NCI-H2107 treated with DMSO at 0.1 percent for 48 hours (cell line): ENCODE measurements at regions not wholly inside any gene's neighbourhood (a gene's known extent, or its start where the extent isn't known, plus 50 kb on each side); places are given as distances from the start of the nearest gene placed in this dataset.
"Not testable (repeated sequence)": the region's sequence is repeated elsewhere in the genome, so short reads cannot be mapped to it uniquely, and the experiment has no call there.

Source experiments
- DNase-seq: peaks from one replicate; lab custom pipeline; 2025; ENCODE audit not compliant: unreplicated experiment; lab: John Stamatoyannopoulos, UW

GRCh38 chr17:15802917-15803316 lies 70.8 kb downstream of the TBC1D26 start:
- not testable (repeated sequence) for DNase-seq

- not testable (repeated sequence) for DNase-seq
Observed at GRCh38 chr17:15806825-15807224, 74.7 kb downstream of the TBC1D26 start.

- not testable (repeated sequence) for DNase-seq
Observed at GRCh38 chr17:15813388-15813787, 81.3 kb downstream of the TBC1D26 start.

- not testable (repeated sequence) for DNase-seq
Observed at GRCh38 chr17:15814003-15814402, 81.9 kb downstream of the TBC1D26 start.

GRCh38 chr17:15817861-15818260 lies 85.8 kb downstream of the TBC1D26 start:
- DNase-seq: not testable (repeated sequence)

GRCh38 chr17:15822280-15822679 lies 90.2 kb downstream of the TBC1D26 start:
- not testable (repeated sequence) for DNase-seq

GRCh38 chr17:15828727-15829314 lies 96.7 kb downstream of the TBC1D26 start:
- peak; percentile 54 for DNase-seq

GRCh38 chr17:15830221-15830620 lies 98.1 kb downstream of the TBC1D26 start:
- DNase-seq: peak; percentile 51

- not testable (repeated sequence) for DNase-seq
Observed at GRCh38 chr17:15831182-15831581, 99.1 kb downstream of the TBC1D26 start.

- not testable (repeated sequence) for DNase-seq
Observed at GRCh38 chr17:15832921-15833480, 100.9 kb downstream of the TBC1D26 start.

- not testable (repeated sequence) for DNase-seq
Observed at GRCh38 chr17:15833890-15834289, 101.8 kb downstream of the TBC1D26 start.

GRCh38 chr17:15835481-15835880 lies 103.4 kb downstream of the TBC1D26 start:
- not testable (repeated sequence) for DNase-seq

- DNase-seq: not testable (repeated sequence)
Observed at GRCh38 chr17:15836249-15836982, 104.3 kb downstream of the TBC1D26 start.

GRCh38 chr17:15836991-15837390 lies 104.9 kb downstream of the TBC1D26 start:
- DNase-seq: not testable (repeated sequence)

GRCh38 chr17:15847447-15848229 lies 97.3 kb upstream of the ADORA2B start:
- not testable (repeated sequence) for DNase-seq

- not testable (repeated sequence) for DNase-seq
Observed at GRCh38 chr17:15849054-15849453, 95.9 kb upstream of the ADORA2B start.

- not testable (repeated sequence) for DNase-seq
Observed at GRCh38 chr17:15850071-15850470, 94.9 kb upstream of the ADORA2B start.

- not testable (repeated sequence) for DNase-seq
Observed at GRCh38 chr17:15850687-15851086, 94.2 kb upstream of the ADORA2B start.

GRCh38 chr17:15852863-15853262 lies 92.1 kb upstream of the ADORA2B start:
- not testable (repeated sequence) for DNase-seq

GRCh38 chr17:15856191-15856590 lies 88.7 kb upstream of the ADORA2B start:
- DNase-seq: not testable (repeated sequence)

GRCh38 chr17:15856745-15857144 lies 88.2 kb upstream of the ADORA2B start:
- not testable (repeated sequence) for DNase-seq
